ENCODE measurements at regions not wholly inside any gene's neighbourhood (a gene's known extent, or its start where the extent isn't known, plus 50 kb on each side); places are given as distances from the start of the nearest gene placed in this dataset.

DNA sequence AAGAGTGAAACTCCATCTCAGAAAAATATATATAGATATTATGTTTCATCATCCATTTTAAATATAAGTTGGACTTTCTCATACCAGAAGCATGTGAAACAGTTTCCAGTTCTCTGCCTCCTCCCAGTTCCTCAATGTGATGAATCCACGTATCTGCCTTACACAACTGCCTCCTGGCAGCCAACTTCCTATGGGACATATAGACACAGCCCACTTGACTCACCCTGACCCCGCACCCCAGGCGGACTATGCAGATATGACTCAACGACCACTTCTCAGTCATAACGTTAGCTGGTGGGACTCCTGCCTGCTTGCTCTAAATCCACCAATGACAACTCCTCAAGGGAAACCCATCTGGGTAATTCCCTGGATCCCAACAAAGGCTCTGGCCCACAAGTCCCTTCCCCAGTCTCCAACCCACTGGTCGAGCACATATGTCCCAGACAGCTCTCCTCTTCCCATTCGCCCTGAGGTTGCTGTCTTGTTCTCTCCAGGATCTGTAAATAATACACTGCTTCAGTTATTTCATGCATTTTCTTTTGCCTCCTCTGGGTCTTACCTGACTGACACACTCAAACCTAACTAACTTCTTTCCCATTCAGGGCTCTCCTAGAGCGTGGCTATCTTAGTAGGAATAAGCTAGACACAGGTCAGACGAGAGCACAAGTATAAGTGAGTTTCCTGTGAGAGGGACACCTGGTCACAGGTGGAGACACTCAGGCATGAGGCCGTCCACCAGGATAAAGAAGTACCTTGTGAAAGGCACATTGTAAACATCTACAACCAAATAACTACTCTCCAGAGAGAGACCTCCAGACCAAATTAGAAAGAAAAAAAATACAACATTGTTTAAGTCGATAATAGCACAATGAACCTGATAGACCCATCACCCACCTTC, 548.5 kb downstream of the CD83 start:
- TF ChIP-seq, protein P1, sequence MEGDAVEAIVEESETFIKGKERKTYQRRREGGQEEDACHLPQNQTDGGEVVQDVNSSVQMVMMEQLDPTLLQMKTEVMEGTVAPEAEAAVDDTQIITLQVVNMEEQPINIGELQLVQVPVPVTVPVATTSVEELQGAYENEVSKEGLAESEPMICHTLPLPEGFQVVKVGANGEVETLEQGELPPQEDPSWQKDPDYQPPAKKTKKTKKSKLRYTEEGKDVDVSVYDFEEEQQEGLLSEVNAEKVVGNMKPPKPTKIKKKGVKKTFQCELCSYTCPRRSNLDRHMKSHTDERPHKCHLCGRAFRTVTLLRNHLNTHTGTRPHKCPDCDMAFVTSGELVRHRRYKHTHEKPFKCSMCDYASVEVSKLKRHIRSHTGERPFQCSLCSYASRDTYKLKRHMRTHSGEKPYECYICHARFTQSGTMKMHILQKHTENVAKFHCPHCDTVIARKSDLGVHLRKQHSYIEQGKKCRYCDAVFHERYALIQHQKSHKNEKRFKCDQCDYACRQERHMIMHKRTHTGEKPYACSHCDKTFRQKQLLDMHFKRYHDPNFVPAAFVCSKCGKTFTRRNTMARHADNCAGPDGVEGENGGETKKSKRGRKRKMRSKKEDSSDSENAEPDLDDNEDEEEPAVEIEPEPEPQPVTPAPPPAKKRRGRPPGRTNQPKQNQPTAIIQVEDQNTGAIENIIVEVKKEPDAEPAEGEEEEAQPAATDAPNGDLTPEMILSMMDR (IDR thresholded peaks at IDR 0.05) = no peak
- no peak for TF ChIP-seq POLR2AphosphoS5 (IDR thresholded peaks at IDR 0.05; ENCODE audit: low read depth, low read length)
- no peak for TF ChIP-seq SIN3A (IDR thresholded peaks at IDR 0.05; ENCODE audit: borderline replicate concordance, insufficient read depth, low read depth, low read length)
- no peak for TF ChIP-seq TCF7L2 (IDR thresholded peaks at IDR 0.05; ENCODE audit: low read depth, low read length)
- TF ChIP-seq, protein P2, sequence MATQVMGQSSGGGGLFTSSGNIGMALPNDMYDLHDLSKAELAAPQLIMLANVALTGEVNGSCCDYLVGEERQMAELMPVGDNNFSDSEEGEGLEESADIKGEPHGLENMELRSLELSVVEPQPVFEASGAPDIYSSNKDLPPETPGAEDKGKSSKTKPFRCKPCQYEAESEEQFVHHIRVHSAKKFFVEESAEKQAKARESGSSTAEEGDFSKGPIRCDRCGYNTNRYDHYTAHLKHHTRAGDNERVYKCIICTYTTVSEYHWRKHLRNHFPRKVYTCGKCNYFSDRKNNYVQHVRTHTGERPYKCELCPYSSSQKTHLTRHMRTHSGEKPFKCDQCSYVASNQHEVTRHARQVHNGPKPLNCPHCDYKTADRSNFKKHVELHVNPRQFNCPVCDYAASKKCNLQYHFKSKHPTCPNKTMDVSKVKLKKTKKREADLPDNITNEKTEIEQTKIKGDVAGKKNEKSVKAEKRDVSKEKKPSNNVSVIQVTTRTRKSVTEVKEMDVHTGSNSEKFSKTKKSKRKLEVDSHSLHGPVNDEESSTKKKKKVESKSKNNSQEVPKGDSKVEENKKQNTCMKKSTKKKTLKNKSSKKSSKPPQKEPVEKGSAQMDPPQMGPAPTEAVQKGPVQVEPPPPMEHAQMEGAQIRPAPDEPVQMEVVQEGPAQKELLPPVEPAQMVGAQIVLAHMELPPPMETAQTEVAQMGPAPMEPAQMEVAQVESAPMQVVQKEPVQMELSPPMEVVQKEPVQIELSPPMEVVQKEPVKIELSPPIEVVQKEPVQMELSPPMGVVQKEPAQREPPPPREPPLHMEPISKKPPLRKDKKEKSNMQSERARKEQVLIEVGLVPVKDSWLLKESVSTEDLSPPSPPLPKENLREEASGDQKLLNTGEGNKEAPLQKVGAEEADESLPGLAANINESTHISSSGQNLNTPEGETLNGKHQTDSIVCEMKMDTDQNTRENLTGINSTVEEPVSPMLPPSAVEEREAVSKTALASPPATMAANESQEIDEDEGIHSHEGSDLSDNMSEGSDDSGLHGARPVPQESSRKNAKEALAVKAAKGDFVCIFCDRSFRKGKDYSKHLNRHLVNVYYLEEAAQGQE (IDR thresholded peaks at IDR 0.05; ENCODE audit: insufficient read depth in 1 of 2, low read depth in 2 of 2, low read length in 1 of 2) = no peak
